Stomach (tissue), 8 donors: ENCODE measurements at regions not wholly inside any gene's neighbourhood (a gene's known extent, or its start where the extent isn't known, plus 50 kb on each side); places are given as distances from the start of the nearest gene placed in this dataset.

ENCODE experiments used
- DNase-seq, 2 donors: peaks; one replicate each; pipeline versions ENCODE4 v3.0.0 to v3.0.0-alpha.2; 2013 to 2019
- H3K27ac ChIP-seq, 5 donors: fragments of 200-600 bp in 4 of 5; sonication (generic) in 4 of 5; one replicate each; pipeline ENCODE4 v1.5.1; 2013 to 2019; ENCODE audit warnings: mild to moderate bottlenecking in 1 of 5, moderate library complexity in 1 of 5
- H3K27me3 ChIP-seq, 3 donors: fragments of 200-600 bp; sonication (generic); one replicate each; pipeline ENCODE4 v1.5.1; 2017 to 2019; ENCODE audit warnings: mixed run types in 1 of 3
- H3K36me3 ChIP-seq, 4 donors: fragments of 200-600 bp; sonication (generic); 1 replicate in 3 of 4; 2 replicates in 1 of 4; pipeline ENCODE4 v1.5.1; 2016 to 2019
- H3K4me1 ChIP-seq, 4 donors: fragments of 200-600 bp; sonication (generic); one replicate each; pipeline ENCODE4 v1.5.1; 2016 to 2019
- H3K4me3 ChIP-seq, 4 donors: fragments of 200-600 bp; sonication (generic) in 3 of 4; one replicate each; pipeline ENCODE4 v1.5.1; 2016 to 2019; ENCODE audit warnings: mild to moderate bottlenecking in 1 of 4
- H3K9me3 ChIP-seq, 4 donors: fragments of 200-600 bp; sonication (generic); one replicate each; pipeline ENCODE4 v1.5.1; 2016 to 2019
- CTCF ChIP-seq, 7 experiments: fragments of 450-650 bp in 4 of 7; fragments of 200-600 bp in 3 of 7; sonication (generic) in 3 of 7; IDR thresholded peaks; one replicate each; pipeline ENCODE4 v1.5.1; 2016 to 2019; ENCODE audit warnings: antibody characterized with exemption in 7 of 7, control low read depth in 2 of 7, mild to moderate bottlenecking in 1 of 7
- EP300 ChIP-seq: sonication (generic); formaldehyde crosslinking; IDR thresholded peaks from one replicate; pipeline ENCODE4 v1.6.1; 2017; ENCODE audit warnings: antibody characterized with exemption
- POLR2A ChIP-seq, 4 donors: fragments of 450-650 bp; IDR thresholded peaks; one replicate each; pipeline ENCODE4 v1.6.1; 2016; ENCODE audit warnings: antibody characterized with exemption in 4 of 4, control low read depth in 2 of 4, mild to moderate bottlenecking in 1 of 4, moderate library complexity in 1 of 4
- POLR2AphosphoS5 ChIP-seq, 3 donors: sonication (generic); formaldehyde crosslinking; IDR thresholded peaks; one replicate each; pipeline ENCODE4 v1.6.1; 2016; ENCODE audit warnings: antibody characterized with exemption in 3 of 3
- WGBS, 5 donors: extraction: QIAGEN DNeasy Blood & Tissue Kit in 3 of 5; methylation state at CpG; one replicate each; pipeline versions ENCODE4 v1.1.5 to v1.1.7; 2013 to 2018; 5-methylcytosine and 5-hydroxymethylcytosine counted together
- intact Hi-C: fragments of 100-400 bp; cut with DNase I; formaldehyde crosslinking; loops from one replicate; pipeline ENCODE4 v1.15.1; 2023; ENCODE audit warnings: low total_unique reads
- donor health status: healthy with polysubstance abuse.
- donor health status: Bipolar disorder and iron deficiency.
- donor health status: healthy.

GRCh38 chr20:24786646-24787045 lies 162.4 kb upstream of the CST7 start:
- DNase-seq: no peak

GRCh38 chr20:24787071-24787470 lies 162.0 kb upstream of the CST7 start:
- intact Hi-C loops: no loop called here
- TF ChIP-seq POLR2A (IDR thresholded peaks at IDR 0.05): no peak
- TF ChIP-seq POLR2AphosphoS5 (IDR thresholded peaks at IDR 0.05): no peak
- TF ChIP-seq EP300: no peak
- no peak for TF ChIP-seq CTCF (IDR thresholded peaks at IDR 0.05)
- no peaks in the 10 kb centered on the region for H3K4me1 ChIP-seq
- H3K27me3 ChIP-seq: peaks cover 0 to 11% (median 0%) of the 10 kb centered on the region in 3 donors
- H3K9me3 ChIP-seq: no peaks in the 10 kb centered on the region
- no peaks in the 10 kb centered on the region for H3K36me3 ChIP-seq
- DNase-seq: no peak
- H3K27ac ChIP-seq: no peak overlapping the region
- 79 to 90% (median 88%) methylated on average over 6 to 10 of the region's 10 CpGs for whole genome bisulfite sequencing, 5 donors
- no peak overlapping the region for H3K4me3 ChIP-seq

More at GRCh38 chr20:24786646-24787045, 162.4 kb upstream of the CST7 start:
- H3K4me1 ChIP-seq: no peaks in the 10 kb centered on the region
- WGBS, 5 donors: 83 to 89% (median 88%) methylated on average over 7 of the region's 7 CpGs
- H3K27ac ChIP-seq: no peak overlapping the region
- H3K36me3 ChIP-seq: no peaks in the 10 kb centered on the region
- TF ChIP-seq POLR2AphosphoS5 (IDR thresholded peaks at IDR 0.05) (no peak), EP300 (no peak), CTCF (IDR thresholded peaks at IDR 0.05) (no peak), POLR2A (IDR thresholded peaks at IDR 0.05) (no peak)
- peaks cover 0 to 11% (median 0%) of the 10 kb centered on the region in 3 donors for H3K27me3 ChIP-seq
- intact Hi-C loops: no loop called here
- H3K4me3 ChIP-seq: no peak overlapping the region
- no peaks in the 10 kb centered on the region for H3K9me3 ChIP-seq

GRCh38 chr20:24787621-24788020 lies 161.4 kb upstream of the CST7 start:
- intact Hi-C loops: no loop called here
- no peaks in the 10 kb centered on the region for H3K36me3 ChIP-seq
- H3K4me1 ChIP-seq: no peaks in the 10 kb centered on the region
- no peaks in the 10 kb centered on the region for H3K9me3 ChIP-seq
- DNase-seq: no peak
- TF ChIP-seq POLR2AphosphoS5 (IDR thresholded peaks at IDR 0.05) (no peak), POLR2A (IDR thresholded peaks at IDR 0.05) (no peak), EP300 (no peak), CTCF (IDR thresholded peaks at IDR 0.05) (no peak)
- H3K4me3 ChIP-seq: no peak overlapping the region
- WGBS, 5 donors: 88 to 99% (median 92%) methylated on average over 7 to 8 of the region's 8 CpGs
- peaks cover 0 to 11% (median 0%) of the 10 kb centered on the region in 3 donors for H3K27me3 ChIP-seq
- no peak overlapping the region for H3K27ac ChIP-seq

- Histone ChIP-seq H3K9me3 (no peaks in the 10 kb centered on the region), H3K4me3 (no peak overlapping the region), H3K27me3 (peaks cover 0 to 13% (median 0%) of the 10 kb centered on the region in 3 donors), H3K36me3 (no peaks in the 10 kb centered on the region), H3K4me1 (no peaks in the 10 kb centered on the region), H3K27ac (no peak overlapping the region)
- TF ChIP-seq POLR2AphosphoS5 (IDR thresholded peaks at IDR 0.05): no peak
- TF ChIP-seq POLR2A (IDR thresholded peaks at IDR 0.05): no peak
- TF ChIP-seq CTCF (IDR thresholded peaks at IDR 0.05): no peak
- no peak for TF ChIP-seq EP300
- 58 to 76% (median 63%) methylated on average over 4 of the region's 4 CpGs for WGBS, 5 donors
- intact Hi-C loops: no loop called here
- DNase-seq: no peak
Measured at GRCh38 chr20:24789877-24790276, 159.2 kb upstream of the CST7 start.
